SK-N-SH (cell line): ENCODE measurements at regions not wholly inside any gene's neighbourhood (a gene's known extent, or its start where the extent isn't known, plus 50 kb on each side); places are given as distances from the start of the nearest gene placed in this dataset.

Experiments used
- GABPA ChIP-seq: IDR thresholded peaks from 2 replicates; pipeline ENCODE4 v1.4.0; 2012; ENCODE audit warnings: low read depth, mild to moderate bottlenecking
- JUND ChIP-seq: IDR thresholded peaks from 2 replicates; pipeline ENCODE4 v1.4.0; 2012
- NRF1 ChIP-seq: IDR thresholded peaks from 2 replicates; pipeline ENCODE4 v1.6.1; 2012; ENCODE audit warnings: low read depth, mild to moderate bottlenecking, low read length
- PBX3 ChIP-seq: IDR thresholded peaks from 2 replicates; pipeline ENCODE4; 2012
- POLR2AphosphoS5 ChIP-seq: IDR thresholded peaks from 2 replicates; pipeline ENCODE4 v1.6.1; 2012; ENCODE audit warnings: low read depth, low read length
- SMC3 ChIP-seq: IDR thresholded peaks from 2 replicates; pipeline ENCODE4 v1.6.1; 2012; ENCODE audit warnings: low read depth, low read length, improper control_type of control experiment
- TEAD4 ChIP-seq: IDR thresholded peaks from 2 replicates; pipeline ENCODE4 v1.4.0; 2012; ENCODE audit warnings: mild to moderate bottlenecking, borderline replicate concordance; ENCODE audit not compliant: insufficient read depth
- TF ChIP-seq, protein P1 (sequence below): fragments of 200-600 bp; sonication (generic); IDR thresholded peaks from 2 replicates; pipeline ENCODE4 v1.6.1; 2017; ENCODE audit warnings: antibody characterized with exemption, mild to moderate bottlenecking, moderate library complexity
- TF ChIP-seq, protein P2 (sequence below): IDR thresholded peaks from 2 replicates; pipeline ENCODE4 v1.6.1; 2012; ENCODE audit warnings: mild to moderate bottlenecking, low read depth, low read length, moderate library complexity

- no peak for TF ChIP-seq PBX3
- no peak for TF ChIP-seq TEAD4
- no peak for TF ChIP-seq NRF1
- no peak for TF ChIP-seq JUND
- TF ChIP-seq, protein P1, sequence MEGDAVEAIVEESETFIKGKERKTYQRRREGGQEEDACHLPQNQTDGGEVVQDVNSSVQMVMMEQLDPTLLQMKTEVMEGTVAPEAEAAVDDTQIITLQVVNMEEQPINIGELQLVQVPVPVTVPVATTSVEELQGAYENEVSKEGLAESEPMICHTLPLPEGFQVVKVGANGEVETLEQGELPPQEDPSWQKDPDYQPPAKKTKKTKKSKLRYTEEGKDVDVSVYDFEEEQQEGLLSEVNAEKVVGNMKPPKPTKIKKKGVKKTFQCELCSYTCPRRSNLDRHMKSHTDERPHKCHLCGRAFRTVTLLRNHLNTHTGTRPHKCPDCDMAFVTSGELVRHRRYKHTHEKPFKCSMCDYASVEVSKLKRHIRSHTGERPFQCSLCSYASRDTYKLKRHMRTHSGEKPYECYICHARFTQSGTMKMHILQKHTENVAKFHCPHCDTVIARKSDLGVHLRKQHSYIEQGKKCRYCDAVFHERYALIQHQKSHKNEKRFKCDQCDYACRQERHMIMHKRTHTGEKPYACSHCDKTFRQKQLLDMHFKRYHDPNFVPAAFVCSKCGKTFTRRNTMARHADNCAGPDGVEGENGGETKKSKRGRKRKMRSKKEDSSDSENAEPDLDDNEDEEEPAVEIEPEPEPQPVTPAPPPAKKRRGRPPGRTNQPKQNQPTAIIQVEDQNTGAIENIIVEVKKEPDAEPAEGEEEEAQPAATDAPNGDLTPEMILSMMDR: no peak
- TF ChIP-seq, protein P2, sequence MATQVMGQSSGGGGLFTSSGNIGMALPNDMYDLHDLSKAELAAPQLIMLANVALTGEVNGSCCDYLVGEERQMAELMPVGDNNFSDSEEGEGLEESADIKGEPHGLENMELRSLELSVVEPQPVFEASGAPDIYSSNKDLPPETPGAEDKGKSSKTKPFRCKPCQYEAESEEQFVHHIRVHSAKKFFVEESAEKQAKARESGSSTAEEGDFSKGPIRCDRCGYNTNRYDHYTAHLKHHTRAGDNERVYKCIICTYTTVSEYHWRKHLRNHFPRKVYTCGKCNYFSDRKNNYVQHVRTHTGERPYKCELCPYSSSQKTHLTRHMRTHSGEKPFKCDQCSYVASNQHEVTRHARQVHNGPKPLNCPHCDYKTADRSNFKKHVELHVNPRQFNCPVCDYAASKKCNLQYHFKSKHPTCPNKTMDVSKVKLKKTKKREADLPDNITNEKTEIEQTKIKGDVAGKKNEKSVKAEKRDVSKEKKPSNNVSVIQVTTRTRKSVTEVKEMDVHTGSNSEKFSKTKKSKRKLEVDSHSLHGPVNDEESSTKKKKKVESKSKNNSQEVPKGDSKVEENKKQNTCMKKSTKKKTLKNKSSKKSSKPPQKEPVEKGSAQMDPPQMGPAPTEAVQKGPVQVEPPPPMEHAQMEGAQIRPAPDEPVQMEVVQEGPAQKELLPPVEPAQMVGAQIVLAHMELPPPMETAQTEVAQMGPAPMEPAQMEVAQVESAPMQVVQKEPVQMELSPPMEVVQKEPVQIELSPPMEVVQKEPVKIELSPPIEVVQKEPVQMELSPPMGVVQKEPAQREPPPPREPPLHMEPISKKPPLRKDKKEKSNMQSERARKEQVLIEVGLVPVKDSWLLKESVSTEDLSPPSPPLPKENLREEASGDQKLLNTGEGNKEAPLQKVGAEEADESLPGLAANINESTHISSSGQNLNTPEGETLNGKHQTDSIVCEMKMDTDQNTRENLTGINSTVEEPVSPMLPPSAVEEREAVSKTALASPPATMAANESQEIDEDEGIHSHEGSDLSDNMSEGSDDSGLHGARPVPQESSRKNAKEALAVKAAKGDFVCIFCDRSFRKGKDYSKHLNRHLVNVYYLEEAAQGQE: no peak
- TF ChIP-seq SMC3: no peak
- no peak for TF ChIP-seq GABPA
- TF ChIP-seq POLR2AphosphoS5: no peak
Measured at GRCh38 chr17:34799751-34800150, 161.5 kb downstream of the CCT6B start.
